Liver (tissue), 1 donor: ENCODE measurements at regions not wholly inside any gene's neighbourhood (a gene's known extent, or its start where the extent isn't known, plus 50 kb on each side); places are given as distances from the start of the nearest gene placed in this dataset. TPM values are rescaled to one million over a fixed set of nuclear protein-coding genes. Genes with fewer than 3 reads are reported as not detected.

Source experiments
- small RNA-seq: library from RNA; depleted of rRNA; stranded (forward); fragments of <200 nt; gene quantifications from one replicate; pipeline ENCODE3, GENCODE V24; 2014

Small RNA genes in the stretch of these regions (small RNA-seq; reads per million reads assigned to genes)
- gene RF00322 (not detected), gene RNU6-99P (not detected)
